Activated naive CD4-positive, alpha-beta T cell treated with anti-CD3 and anti-CD28 coated beads, Interleukin-2, amount 50 U/mL, for 24 hours (primary cell): ENCODE measurements at regions not wholly inside any gene's neighbourhood (a gene's known extent, or its start where the extent isn't known, plus 50 kb on each side); places are given as distances from the start of the nearest gene placed in this dataset.
"Not testable (repeated sequence)": the region's sequence is repeated elsewhere in the genome, so short reads cannot be mapped to it uniquely, and the experiment has no call there.

Experiments used
- H3K27ac Mint-ChIP-seq: one replicate; pipeline ENCODE4 v1.8.0; 2021; ENCODE audit warnings: mild to moderate bottlenecking, mixed read lengths
- H3K27me3 Mint-ChIP-seq: one replicate; pipeline ENCODE4 v1.8.0; 2021; ENCODE audit warnings: mixed read lengths
- H3K36me3 Mint-ChIP-seq: one replicate; pipeline ENCODE4 v1.8.0; 2021; ENCODE audit warnings: mixed read lengths
- H3K4me1 Mint-ChIP-seq: one replicate; pipeline ENCODE4 v1.8.0; 2021; ENCODE audit warnings: mixed read lengths
- H3K4me3 Mint-ChIP-seq: one replicate; pipeline ENCODE4 v1.8.0; 2021; ENCODE audit warnings: mild to moderate bottlenecking, mixed read lengths
- H3K9me3 Mint-ChIP-seq: one replicate; pipeline ENCODE4 v1.8.0; 2021; ENCODE audit warnings: mixed read lengths

DNA sequence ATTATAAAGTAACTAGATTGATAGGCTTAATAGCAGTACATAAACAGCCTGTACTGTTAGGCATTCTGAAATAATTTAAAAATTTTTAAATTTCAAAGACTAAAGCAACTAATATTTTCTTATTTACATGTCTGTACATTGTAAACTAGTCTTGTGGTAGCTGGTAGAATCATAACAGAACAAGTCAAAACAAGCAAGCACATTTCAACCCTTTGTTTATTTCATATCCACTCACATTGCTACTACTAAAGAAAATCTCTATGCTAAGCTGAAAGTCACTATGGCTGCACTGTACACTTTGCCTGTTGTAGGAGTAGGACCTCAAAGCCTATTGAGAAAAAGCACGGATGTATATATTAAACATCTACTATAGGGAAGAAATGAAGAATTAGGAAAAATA, 738.2 kb upstream of the ADGRL4 start:
- Mint-ChIP-seq H3K4me3 (no peak overlapping the region), H3K36me3 (no peaks in the 10 kb centered on the region), H3K9me3 (no peaks in the 10 kb centered on the region), H3K4me1 (no peaks in the 10 kb centered on the region), H3K27ac (no peak overlapping the region), H3K27me3 (no peaks in the 10 kb centered on the region)

- H3K27me3 Mint-ChIP-seq: no peaks in the 10 kb centered on the region
- H3K4me1 Mint-ChIP-seq: no peaks in the 10 kb centered on the region
- no peak overlapping the region for H3K27ac Mint-ChIP-seq
These were observed 735.3 kb upstream of the ADGRL4 start for GRCh38 chr1:79741720-79742421.

GRCh38 chr1:79738101-79738500, 731.6 kb upstream of the ADGRL4 start:
- H3K36me3 Mint-ChIP-seq: no peaks in the 10 kb centered on the region
- H3K27ac Mint-ChIP-seq: no peak overlapping the region
- no peaks in the 10 kb centered on the region for H3K9me3 Mint-ChIP-seq
- H3K4me3 Mint-ChIP-seq: no peak overlapping the region
- no peaks in the 10 kb centered on the region for H3K27me3 Mint-ChIP-seq
- H3K4me1 Mint-ChIP-seq: no peaks in the 10 kb centered on the region

More at GRCh38 chr1:79741720-79742421, 735.3 kb upstream of the ADGRL4 start:
- Mint-ChIP-seq H3K36me3 (no peaks in the 10 kb centered on the region), H3K9me3 (no peaks in the 10 kb centered on the region), H3K4me3 (no peak overlapping the region)

GRCh38 chr1:79737193-79737592, 730.7 kb upstream of the ADGRL4 start:
- Mint-ChIP-seq H3K4me3 (no peak overlapping the region), H3K36me3 (no peaks in the 10 kb centered on the region), H3K27ac (no peak overlapping the region), H3K27me3 (no peaks in the 10 kb centered on the region), H3K4me1 (no peaks in the 10 kb centered on the region), H3K9me3 (no peaks in the 10 kb centered on the region)

- Mint-ChIP-seq H3K27me3 (no peaks in the 10 kb centered on the region), H3K9me3 (no peaks in the 10 kb centered on the region), H3K4me3 (no peak overlapping the region), H3K27ac (no peak overlapping the region), H3K4me1 (no peaks in the 10 kb centered on the region), H3K36me3 (no peaks in the 10 kb centered on the region)
These were observed 726.4 kb upstream of the ADGRL4 start for GRCh38 chr1:79732950-79733349.

DNA sequence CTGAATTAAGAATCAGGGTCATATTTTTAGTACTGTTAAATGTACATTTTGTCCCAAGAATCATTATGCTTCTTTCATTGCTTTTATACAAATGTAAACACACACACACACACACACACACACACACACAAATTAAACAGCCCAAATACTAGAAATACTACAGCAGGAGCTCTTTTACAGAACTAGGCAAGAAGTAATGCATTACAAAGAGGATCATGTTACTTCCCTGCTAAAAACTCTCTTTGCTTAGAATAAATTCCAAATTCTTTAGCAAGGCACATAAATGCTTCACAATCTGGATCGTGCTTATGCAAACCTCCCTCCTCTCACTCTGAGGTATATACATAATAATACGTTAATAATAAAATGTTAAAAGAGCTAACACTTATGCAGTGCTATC, 720.4 kb upstream of the ADGRL4 start:
- Mint-ChIP-seq H3K36me3 (no peaks in the 10 kb centered on the region), H3K4me3 (no peak overlapping the region), H3K9me3 (no peaks in the 10 kb centered on the region), H3K27ac (no peak overlapping the region), H3K4me1 (no peaks in the 10 kb centered on the region), H3K27me3 (no peaks in the 10 kb centered on the region)

DNA sequence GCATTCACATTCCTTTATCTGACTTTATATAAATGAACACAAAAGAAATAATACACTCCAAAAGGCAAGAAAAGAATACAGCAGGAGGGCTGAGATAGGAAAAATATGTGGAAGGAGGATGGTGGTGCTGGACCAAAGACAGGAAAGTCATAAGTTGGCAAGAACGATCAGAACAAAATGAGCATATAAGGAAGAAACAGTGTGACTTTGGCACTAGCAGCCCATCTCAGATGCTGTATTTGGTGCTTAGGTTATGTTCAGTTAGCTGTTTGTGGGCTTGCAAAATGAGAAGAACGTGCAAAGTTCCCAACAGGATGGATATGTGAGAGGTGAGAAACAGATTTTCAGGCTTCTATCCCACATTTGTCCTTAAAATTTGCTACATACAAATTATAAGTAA, 719.8 kb upstream of the ADGRL4 start:
- H3K4me1 Mint-ChIP-seq: no peaks in the 10 kb centered on the region
- no peaks in the 10 kb centered on the region for H3K27me3 Mint-ChIP-seq
- H3K9me3 Mint-ChIP-seq: no peaks in the 10 kb centered on the region
- H3K27ac Mint-ChIP-seq: no peak overlapping the region
- H3K36me3 Mint-ChIP-seq: no peaks in the 10 kb centered on the region
- no peak overlapping the region for H3K4me3 Mint-ChIP-seq

- Mint-ChIP-seq H3K27ac (no peak overlapping the region), H3K4me3 (no peak overlapping the region), H3K9me3 (peaks cover 4% of the 10 kb centered on the region), H3K4me1 (no peaks in the 10 kb centered on the region), H3K27me3 (no peaks in the 10 kb centered on the region), H3K36me3 (no peaks in the 10 kb centered on the region)
These were observed 709.9 kb upstream of the ADGRL4 start for GRCh38 chr1:79716447-79716846.

DNA sequence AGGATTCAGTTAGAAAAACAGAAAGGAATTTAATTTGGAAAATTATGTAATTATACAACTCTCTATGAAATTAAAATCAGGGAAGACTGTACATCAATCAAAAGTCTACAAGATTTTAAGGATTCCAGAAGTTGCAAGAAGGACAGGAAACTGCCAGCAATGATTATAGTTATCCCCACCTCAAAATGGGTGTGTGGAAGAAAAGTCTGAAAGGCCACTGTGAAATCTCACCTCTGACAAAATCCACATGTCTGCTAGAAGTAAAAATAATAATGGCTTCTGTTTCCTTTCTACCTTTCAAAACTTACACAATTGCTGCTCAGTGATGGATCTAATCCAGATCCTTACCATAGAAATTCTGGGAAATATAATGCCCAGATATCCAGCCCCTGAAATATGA, 708.1 kb upstream of the ADGRL4 start:
- H3K9me3 Mint-ChIP-seq: peaks cover 4% of the 10 kb centered on the region
- no peak overlapping the region for H3K4me3 Mint-ChIP-seq
- H3K36me3 Mint-ChIP-seq: no peaks in the 10 kb centered on the region
- H3K27ac Mint-ChIP-seq: no peak overlapping the region
- no peaks in the 10 kb centered on the region for H3K27me3 Mint-ChIP-seq
- H3K4me1 Mint-ChIP-seq: no peaks in the 10 kb centered on the region

- Mint-ChIP-seq H3K4me3 (no peak overlapping the region), H3K27me3 (no peaks in the 10 kb centered on the region), H3K9me3 (peaks cover 4% of the 10 kb centered on the region), H3K36me3 (no peaks in the 10 kb centered on the region), H3K4me1 (no peaks in the 10 kb centered on the region), H3K27ac (no peak overlapping the region)
These were observed 704.5 kb upstream of the ADGRL4 start for GRCh38 chr1:79711001-79711431.

DNA sequence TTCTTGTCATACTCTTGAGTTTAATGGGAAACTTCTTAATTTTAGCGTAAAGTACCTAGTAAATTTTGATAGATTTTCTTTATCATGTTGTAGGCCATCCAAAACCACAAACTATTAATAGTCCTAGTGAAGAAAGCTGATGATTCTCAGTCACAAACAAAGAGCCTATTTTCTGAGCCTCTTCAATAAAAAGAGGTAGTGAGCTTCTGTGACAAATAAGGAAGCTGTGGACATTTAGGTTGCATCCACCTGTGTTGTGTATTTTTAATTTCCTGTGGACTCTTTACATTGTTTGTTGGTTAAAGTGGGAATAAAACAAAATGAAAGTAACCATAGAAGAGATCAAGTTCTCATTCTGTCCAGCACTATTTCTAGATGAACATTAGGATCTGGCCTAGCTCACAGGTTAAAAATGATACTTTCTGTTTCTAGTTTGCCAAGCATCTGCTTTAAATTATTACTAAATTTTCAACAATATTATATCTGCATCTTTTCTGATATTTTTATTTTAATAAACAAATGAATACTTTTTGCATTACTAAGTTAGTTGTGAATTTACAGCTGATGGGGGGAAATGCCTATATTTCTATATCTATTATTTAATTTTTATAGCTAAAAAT, 702.2 kb upstream of the ADGRL4 start:
- Mint-ChIP-seq H3K4me1 (no peaks in the 10 kb centered on the region), H3K9me3 (peaks cover 3% of the 10 kb centered on the region), H3K36me3 (no peaks in the 10 kb centered on the region), H3K4me3 (no peak overlapping the region), H3K27ac (no peak overlapping the region), H3K27me3 (no peaks in the 10 kb centered on the region)

GRCh38 chr1:79705218-79705617, 698.7 kb upstream of the ADGRL4 start:
- Mint-ChIP-seq H3K27me3 (no peaks in the 10 kb centered on the region), H3K4me3 (no peak overlapping the region), H3K27ac (no peak overlapping the region), H3K36me3 (no peaks in the 10 kb centered on the region), H3K4me1 (no peaks in the 10 kb centered on the region), H3K9me3 (peaks cover 3% of the 10 kb centered on the region)

- Mint-ChIP-seq H3K36me3 (no peaks in the 10 kb centered on the region), H3K4me3 (no peak overlapping the region), H3K9me3 (peaks cover 3% of the 10 kb centered on the region), H3K27me3 (no peaks in the 10 kb centered on the region), H3K27ac (no peak overlapping the region), H3K4me1 (no peaks in the 10 kb centered on the region)
These were observed 697.5 kb upstream of the ADGRL4 start for GRCh38 chr1:79704067-79704466.

GRCh38 chr1:79702336-79702999, 695.9 kb upstream of the ADGRL4 start:
- H3K36me3 Mint-ChIP-seq, H3K27me3 Mint-ChIP-seq, H3K9me3 Mint-ChIP-seq, H3K4me1 Mint-ChIP-seq, H3K4me3 Mint-ChIP-seq, H3K27ac Mint-ChIP-seq: not testable (repeated sequence)

DNA sequence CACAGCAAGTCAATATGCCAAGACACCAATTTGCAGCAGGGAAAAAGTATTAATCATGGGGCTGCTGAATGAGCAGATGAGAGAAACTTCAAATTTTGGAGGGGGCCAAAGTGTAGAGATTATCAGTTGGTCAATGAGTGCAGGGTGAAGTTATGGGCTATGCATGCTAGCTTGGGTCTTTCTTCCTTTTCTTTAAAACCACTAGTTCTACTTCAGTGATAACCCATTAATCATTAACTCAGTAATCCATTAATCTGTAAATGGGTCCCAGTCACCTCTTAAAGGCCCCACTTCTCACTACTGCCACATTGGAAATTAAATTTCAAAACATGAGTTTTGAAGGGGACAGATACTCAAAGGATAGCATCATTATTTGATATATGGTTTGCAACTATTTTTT, 688.6 kb upstream of the ADGRL4 start:
- H3K4me1 Mint-ChIP-seq: no peaks in the 10 kb centered on the region
- H3K4me3 Mint-ChIP-seq: no peak overlapping the region
- no peaks in the 10 kb centered on the region for H3K36me3 Mint-ChIP-seq
- H3K27me3 Mint-ChIP-seq: no peaks in the 10 kb centered on the region
- H3K27ac Mint-ChIP-seq: no peak overlapping the region
- peaks cover 12% of the 10 kb centered on the region for H3K9me3 Mint-ChIP-seq

DNA sequence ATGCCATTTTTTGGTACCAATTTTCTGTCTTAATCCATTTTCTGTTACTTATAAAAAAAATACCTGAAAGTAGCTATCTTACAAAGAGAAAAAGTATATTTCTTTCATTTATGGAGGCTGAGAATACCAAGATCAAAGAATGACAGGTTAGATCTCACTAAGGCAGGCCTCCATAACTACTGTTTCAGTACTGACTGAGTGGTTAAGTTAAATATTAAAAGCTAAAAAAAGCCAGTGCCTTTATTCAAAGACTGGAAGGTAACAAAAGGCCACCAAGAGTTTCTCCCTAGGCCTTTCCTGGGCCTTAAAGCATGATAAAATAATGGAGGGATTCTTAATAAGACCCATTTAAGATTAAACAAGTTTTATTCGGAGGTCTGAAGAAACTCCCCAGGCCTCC, 687.7 kb upstream of the ADGRL4 start:
- no peaks in the 10 kb centered on the region for H3K36me3 Mint-ChIP-seq
- no peak overlapping the region for H3K4me3 Mint-ChIP-seq
- no peak overlapping the region for H3K27ac Mint-ChIP-seq
- H3K4me1 Mint-ChIP-seq: no peaks in the 10 kb centered on the region
- H3K27me3 Mint-ChIP-seq: no peaks in the 10 kb centered on the region
- peaks cover 12% of the 10 kb centered on the region for H3K9me3 Mint-ChIP-seq
